ENCODE measurements at regions not wholly inside any gene's neighbourhood (a gene's known extent, or its start where the extent isn't known, plus 50 kb on each side); places are given as distances from the start of the nearest gene placed in this dataset.

DNA sequence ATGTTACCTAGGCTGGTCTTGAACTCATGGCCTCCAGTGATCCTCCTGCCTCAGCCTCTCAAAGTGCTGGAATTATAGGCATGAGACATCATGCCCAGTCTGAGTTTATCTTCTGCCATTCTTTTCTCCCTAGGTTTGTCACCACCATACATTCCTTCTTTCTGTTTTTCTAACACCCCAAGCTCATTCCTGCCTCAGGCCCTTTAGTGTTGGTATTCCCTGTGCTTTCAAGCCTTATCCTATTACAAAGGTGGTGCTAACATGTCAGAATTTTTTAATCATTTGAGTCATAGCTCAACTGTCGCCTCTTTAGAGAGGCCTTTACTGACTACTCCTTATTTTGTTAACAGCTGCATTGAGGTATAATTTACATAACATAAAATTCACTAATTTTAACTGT lies 221.1 kb upstream of the PRSS16 start:
- TF ChIP-seq, protein P1, sequence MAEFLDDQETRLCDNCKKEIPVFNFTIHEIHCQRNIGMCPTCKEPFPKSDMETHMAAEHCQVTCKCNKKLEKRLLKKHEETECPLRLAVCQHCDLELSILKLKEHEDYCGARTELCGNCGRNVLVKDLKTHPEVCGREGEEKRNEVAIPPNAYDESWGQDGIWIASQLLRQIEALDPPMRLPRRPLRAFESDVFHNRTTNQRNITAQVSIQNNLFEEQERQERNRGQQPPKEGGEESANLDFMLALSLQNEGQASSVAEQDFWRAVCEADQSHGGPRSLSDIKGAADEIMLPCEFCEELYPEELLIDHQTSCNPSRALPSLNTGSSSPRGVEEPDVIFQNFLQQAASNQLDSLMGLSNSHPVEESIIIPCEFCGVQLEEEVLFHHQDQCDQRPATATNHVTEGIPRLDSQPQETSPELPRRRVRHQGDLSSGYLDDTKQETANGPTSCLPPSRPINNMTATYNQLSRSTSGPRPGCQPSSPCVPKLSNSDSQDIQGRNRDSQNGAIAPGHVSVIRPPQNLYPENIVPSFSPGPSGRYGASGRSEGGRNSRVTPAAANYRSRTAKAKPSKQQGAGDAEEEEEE (CRISPR knock-in tag; IDR thresholded peaks at IDR 0.05; ENCODE audit: borderline replicate concordance), result no peak
- no peak for TF ChIP-seq IRF9 (CRISPR knock-in tag; IDR thresholded peaks at IDR 0.05; ENCODE audit: borderline replicate concordance)
- no peak for TF ChIP-seq SP4 (CRISPR knock-in tag; IDR thresholded peaks at IDR 0.05)
- no peak for TF ChIP-seq CAMTA2 (CRISPR knock-in tag; IDR thresholded peaks at IDR 0.05; ENCODE audit: borderline replicate concordance)
- no peak for TF ChIP-seq AHR (CRISPR knock-in tag; IDR thresholded peaks at IDR 0.05)
- no peak for TF ChIP-seq BCLAF1 (IDR thresholded peaks at IDR 0.05)
- no peak for TF ChIP-seq ZNF510 (CRISPR knock-in tag; IDR thresholded peaks at IDR 0.05; ENCODE audit: low read depth)
- TF ChIP-seq SNAPC2 (CRISPR knock-in tag; IDR thresholded peaks at IDR 0.05), result no peak
- no peak for TF ChIP-seq HMG20A (CRISPR knock-in tag; IDR thresholded peaks at IDR 0.05; ENCODE audit: borderline replicate concordance)
- no peak for TF ChIP-seq FOXJ3 (CRISPR knock-in tag; IDR thresholded peaks at IDR 0.05; ENCODE audit: borderline replicate concordance)
- Histone ChIP-seq H3K27me3 (ENCODE audit: control insufficient read depth in 1 of 2, insufficient read depth in 2 of 2, low read length in 2 of 2) (no peaks in the 10 kb centered on the region), H3K36me3 (replicated peaks in 1 of 2; ENCODE audit: control insufficient read depth in 1 of 2, insufficient read depth in 2 of 2, low read length in 2 of 2) (no peaks in the 10 kb centered on the region), H2AFZ (ENCODE audit: low read length) (no peak overlapping the region), H3K4me1 (ENCODE audit: insufficient read depth, low read length) (no peaks in the 10 kb centered on the region), H3K4me3 (replicated peaks in 1 of 3; ENCODE audit: insufficient read depth in 1 of 3, low read depth in 2 of 3, low read length in 3 of 3) (no peak overlapping the region), H3K4me2 (ENCODE audit: low read depth, low read length) (no peak overlapping the region), H4K20me1 (ENCODE audit: insufficient read depth, low read length) (no peaks in the 10 kb centered on the region), H3K9ac (ENCODE audit: insufficient read depth, low read depth, low read length) (no peak overlapping the region), H3K27ac (ENCODE audit: extremely low read length, insufficient read depth, low read length) (no peak overlapping the region), H3K9me3 (ENCODE audit: low read length) (no peaks in the 10 kb centered on the region; the same call in 1 of the 2 replicates), H3K79me2 (ENCODE audit: insufficient read depth, low read length) (no peaks in the 10 kb centered on the region)
- no peak for ATAC-seq
- intact Hi-C loops (cut with micrococcal nuclease; ENCODE audit: unreplicated experiment), result no loop called here
- BruUV-seq (replicated peaks), result no TSS peak
- 19% methylated on average over 1 of the region's 1 CpG for WGBS (ENCODE audit: low lambda C conversion rate)
- no peak for DNase-seq (ENCODE audit: low spot score)
- CTCF ChIA-PET (ENCODE audit: low intra/inter-chr PET ratio, low total read pairs), result no interaction called here
- no peak for FAIRE-seq
- POLR2A ChIA-PET, result no interaction called here
- in situ Hi-C loops (cut with HindIII; ENCODE audit: extremely low pct_ligation_motif_present, low pct_unique_long_range_greater_than_20kb), result no loop called here

All from HepG2 (cell line).